Natural killer cell treated with Interleukin-12 subunit alpha and Interleukin-12 subunit beta and Interleukin-15 and Interleukin-18, amount 100 ng/mL, for 72 hours (primary cell): ENCODE measurements at regions not wholly inside any gene's neighbourhood (a gene's known extent, or its start where the extent isn't known, plus 50 kb on each side); places are given as distances from the start of the nearest gene placed in this dataset.
"Not testable (repeated sequence)": the region's sequence is repeated elsewhere in the genome, so short reads cannot be mapped to it uniquely, and the experiment has no call there.

ENCODE experiments used
- ATAC-seq, 2 donors: fragments of 150-1000 bp; cut with Tn5 transposase in 1 of 2; sonication (Bioruptor Pico), chemical (Tn5 transposase) in 1 of 2; 2 replicates each; pipeline ENCODE4 v1.10.0; 2021
- DNase-seq: peaks from one replicate; pipeline ENCODE4 v3.0.0; 2022; ENCODE audit warnings: low spot score
- H3K27ac Mint-ChIP-seq, 2 donors: 1 replicate in 1 of 2; 2 replicates in 1 of 2; pipeline ENCODE4 v1.8.0; 2022; ENCODE audit warnings: mixed read lengths in 2 of 2, mild to moderate bottlenecking in 1 of 2, moderate library complexity in 1 of 2
- H3K27me3 Mint-ChIP-seq, 2 donors: 1 replicate in 1 of 2; 2 replicates in 1 of 2; pipeline ENCODE4 v1.8.0; 2022; ENCODE audit warnings: mixed read lengths in 2 of 2
- H3K36me3 Mint-ChIP-seq: one replicate; pipeline ENCODE4 v1.8.0; 2022; ENCODE audit warnings: mixed read lengths
- H3K4me1 Mint-ChIP-seq, 2 donors: 1 replicate in 1 of 2; 2 replicates in 1 of 2; pipeline ENCODE4 v1.8.0; 2022; ENCODE audit warnings: low read depth in 2 of 2, mixed read lengths in 2 of 2, mild to moderate bottlenecking in 1 of 2
- H3K4me3 Mint-ChIP-seq: one replicate; pipeline ENCODE4 v1.8.0; 2022; ENCODE audit warnings: mixed read lengths
- H3K9me3 Mint-ChIP-seq: 2 replicates; pipeline ENCODE4 v1.8.0; 2022; ENCODE audit warnings: mixed read lengths

GRCh38 chr4:129988957-129989356, 893.0 kb downstream of the C4orf33 start:
- Mint-ChIP-seq H3K4me1 (no peaks in the 10 kb centered on the region), H3K9me3 (peaks cover 10% of the 10 kb centered on the region), H3K4me3 (no peak overlapping the region), H3K27me3 (no peaks in the 10 kb centered on the region), H3K27ac (no peak overlapping the region), H3K36me3 (no peaks in the 10 kb centered on the region)
- DNase-seq (no peak), ATAC-seq (no peak)

DNA sequence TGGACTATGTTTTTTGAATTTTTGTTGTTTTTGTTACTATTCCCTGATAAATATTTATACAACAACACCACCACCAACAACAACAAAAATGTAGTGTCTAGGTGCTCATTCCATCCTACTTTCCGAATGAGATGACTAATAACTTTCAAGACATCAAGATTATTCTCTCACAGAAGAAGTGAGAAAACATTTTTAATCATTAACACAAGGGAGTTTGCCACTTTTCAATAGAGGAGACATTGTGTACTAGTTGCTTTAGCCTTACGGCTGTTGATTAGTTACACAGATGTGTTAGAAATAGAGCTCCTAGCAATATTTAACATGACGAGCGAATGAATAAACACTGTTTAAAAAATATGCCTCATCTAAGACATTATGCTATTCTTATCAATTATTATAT, 898.8 kb downstream of the C4orf33 start:
- Mint-ChIP-seq H3K27me3 (no peaks in the 10 kb centered on the region), H3K27ac (no peak overlapping the region), H3K36me3 (no peaks in the 10 kb centered on the region), H3K9me3 (peaks cover 6% of the 10 kb centered on the region), H3K4me1 (no peaks in the 10 kb centered on the region), H3K4me3 (no peak overlapping the region)
- DNase-seq (no peak), ATAC-seq (no peak)

- DNase-seq (no peak), ATAC-seq (no peak)
- Mint-ChIP-seq H3K36me3 (no peaks in the 10 kb centered on the region), H3K4me1 (no peaks in the 10 kb centered on the region), H3K9me3 (peaks cover 17% of the 10 kb centered on the region), H3K4me3 (no peak overlapping the region), H3K27me3 (no peaks in the 10 kb centered on the region), H3K27ac (no peak overlapping the region)
These were observed 902.6 kb downstream of the C4orf33 start for GRCh38 chr4:129998436-129999150.

DNA sequence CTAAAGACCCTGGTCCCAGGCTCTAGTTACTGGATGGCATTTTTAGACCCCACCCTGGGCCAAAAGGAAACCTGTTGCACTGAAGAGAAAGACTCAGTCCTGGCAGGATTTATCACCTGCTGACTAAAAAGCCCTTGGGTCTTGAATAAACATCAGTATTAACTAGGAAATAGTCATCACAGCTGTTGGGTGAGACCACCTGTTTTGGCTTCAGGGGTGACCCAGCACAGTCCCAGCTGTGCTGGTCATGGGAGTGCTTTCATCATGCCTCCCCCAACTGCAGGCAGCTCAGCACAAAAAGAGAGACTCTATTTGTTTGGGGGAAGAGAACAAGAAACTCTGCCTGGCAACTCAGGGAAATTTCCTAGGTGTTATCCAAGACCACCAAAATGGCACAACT, 903.2 kb downstream of the C4orf33 start:
- Mint-ChIP-seq H3K27ac (no peak overlapping the region), H3K4me3 (no peak overlapping the region), H3K4me1 (no peaks in the 10 kb centered on the region), H3K36me3 (no peaks in the 10 kb centered on the region), H3K9me3 (peaks cover 17% of the 10 kb centered on the region), H3K27me3 (no peaks in the 10 kb centered on the region)
- ATAC-seq: no peak
- no peak for DNase-seq

DNA sequence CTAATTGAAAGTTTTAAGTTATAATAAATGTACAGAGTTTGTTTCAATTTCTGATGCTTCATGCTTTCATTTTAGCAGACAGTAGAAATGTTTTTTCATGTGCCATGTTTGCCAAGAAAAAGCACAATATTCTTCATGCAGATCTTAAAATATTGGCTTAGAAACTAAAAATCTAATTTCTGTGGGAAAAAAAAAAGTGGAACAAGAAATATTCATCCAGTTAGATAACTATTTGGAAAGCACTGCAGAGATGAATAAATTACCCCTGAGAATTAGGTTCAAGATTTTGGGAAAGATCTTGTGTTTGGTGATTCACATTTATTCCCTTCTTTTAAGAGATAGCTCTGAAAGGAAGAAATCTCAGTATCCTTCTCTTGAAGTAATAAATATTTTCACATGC, 912.5 kb downstream of the C4orf33 start:
- Mint-ChIP-seq H3K4me1 (no peaks in the 10 kb centered on the region), H3K27me3 (no peaks in the 10 kb centered on the region), H3K4me3 (no peak overlapping the region), H3K9me3 (no peaks in the 10 kb centered on the region), H3K27ac (no peak overlapping the region), H3K36me3 (no peaks in the 10 kb centered on the region)
- DNase-seq (no peak), ATAC-seq (no peak)

DNA sequence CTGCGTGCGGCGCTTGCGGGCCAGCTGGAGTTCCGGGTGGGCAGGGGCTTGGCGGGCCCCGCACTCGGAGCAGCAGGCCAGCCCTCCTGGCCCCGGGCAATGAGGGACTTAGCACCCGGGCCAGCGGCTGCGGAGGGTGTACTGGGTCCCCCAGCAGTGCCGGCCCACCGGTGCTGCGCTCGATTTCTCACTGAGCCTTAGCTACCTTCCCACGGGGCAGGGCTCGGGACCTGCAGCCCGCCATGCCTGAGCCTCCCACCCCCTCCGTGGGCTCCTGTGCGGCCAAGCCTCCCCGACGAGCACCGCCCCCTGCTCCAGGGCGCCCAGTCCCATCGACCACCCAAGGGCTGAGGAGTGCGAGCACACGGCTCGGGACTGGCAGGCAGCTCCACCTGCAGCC, 916.9 kb downstream of the C4orf33 start:
- not testable (repeated sequence) for ATAC-seq

GRCh38 chr4:130021706-130022105, 925.8 kb downstream of the C4orf33 start:
- Mint-ChIP-seq H3K36me3 (no peaks in the 10 kb centered on the region), H3K4me1 (no peaks in the 10 kb centered on the region), H3K27ac (no peak overlapping the region)

More for the DNA sequence above, 916.9 kb downstream of the C4orf33 start:
- not testable (repeated sequence) for H3K9me3 Mint-ChIP-seq, H3K4me1 Mint-ChIP-seq, DNase-seq, H3K36me3 Mint-ChIP-seq, H3K27ac Mint-ChIP-seq, H3K27me3 Mint-ChIP-seq, H3K4me3 Mint-ChIP-seq

GRCh38 chr4:130023088-130023487, 927.1 kb downstream of the C4orf33 start:
- no peaks in the 10 kb centered on the region for H3K9me3 Mint-ChIP-seq
- no peak overlapping the region for H3K4me3 Mint-ChIP-seq
- DNase-seq: no peak
- ATAC-seq: no peak
- no peaks in the 10 kb centered on the region for H3K36me3 Mint-ChIP-seq
- H3K27me3 Mint-ChIP-seq: no peaks in the 10 kb centered on the region
- H3K4me1 Mint-ChIP-seq: no peaks in the 10 kb centered on the region
- no peak overlapping the region for H3K27ac Mint-ChIP-seq

More at GRCh38 chr4:130021706-130022105, 925.8 kb downstream of the C4orf33 start:
- no peak for DNase-seq
- Mint-ChIP-seq H3K9me3 (no peaks in the 10 kb centered on the region), H3K27me3 (no peaks in the 10 kb centered on the region), H3K4me3 (no peak overlapping the region)
- ATAC-seq: no peak

GRCh38 chr4:130025701-130026100, 929.7 kb downstream of the C4orf33 start:
- DNase-seq (no peak), ATAC-seq (no peak)
- Mint-ChIP-seq H3K36me3 (no peaks in the 10 kb centered on the region), H3K27ac (no peak overlapping the region), H3K4me3 (no peak overlapping the region), H3K9me3 (no peaks in the 10 kb centered on the region), H3K4me1 (no peaks in the 10 kb centered on the region), H3K27me3 (no peaks in the 10 kb centered on the region)

GRCh38 chr4:130026185-130026584, 930.2 kb downstream of the C4orf33 start:
- no peak for ATAC-seq
- Mint-ChIP-seq H3K27ac (no peak overlapping the region), H3K27me3 (no peaks in the 10 kb centered on the region), H3K36me3 (no peaks in the 10 kb centered on the region), H3K4me3 (no peak overlapping the region), H3K4me1 (no peaks in the 10 kb centered on the region), H3K9me3 (no peaks in the 10 kb centered on the region)
- no peak for DNase-seq

GRCh38 chr4:130027973-130028372, 932.0 kb downstream of the C4orf33 start:
- ATAC-seq (no peak), DNase-seq (no peak)
- H3K27me3 Mint-ChIP-seq: no peaks in the 10 kb centered on the region
- peaks cover 3% of the 10 kb centered on the region for H3K9me3 Mint-ChIP-seq
- no peaks in the 10 kb centered on the region for H3K4me1 Mint-ChIP-seq
- no peak overlapping the region for H3K4me3 Mint-ChIP-seq
- no peak overlapping the region for H3K27ac Mint-ChIP-seq
- no peaks in the 10 kb centered on the region for H3K36me3 Mint-ChIP-seq

DNA sequence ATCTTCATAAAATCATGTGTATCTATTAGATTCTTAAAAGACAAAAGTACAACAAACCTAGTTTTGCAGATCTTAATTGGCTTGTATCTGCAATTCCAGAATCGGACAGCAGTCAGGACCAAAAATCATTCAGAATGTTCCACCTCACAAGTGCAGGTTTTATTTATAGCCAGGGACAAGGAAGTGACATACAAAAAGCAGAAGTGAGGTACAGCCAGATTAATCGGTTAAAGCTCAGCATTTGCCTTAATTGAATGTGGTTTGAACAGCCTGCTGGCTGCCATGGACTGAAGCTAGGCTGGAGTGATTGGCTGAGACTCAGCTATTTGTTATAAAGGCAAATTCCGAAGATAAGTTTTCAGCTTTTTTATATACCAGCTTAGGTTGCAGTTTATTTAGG, 932.6 kb downstream of the C4orf33 start:
- no peaks in the 10 kb centered on the region for H3K36me3 Mint-ChIP-seq
- no peak overlapping the region for H3K27ac Mint-ChIP-seq
- H3K4me1 Mint-ChIP-seq: no peaks in the 10 kb centered on the region
- DNase-seq: no peak
- no peak overlapping the region for H3K4me3 Mint-ChIP-seq
- no peaks in the 10 kb centered on the region for H3K27me3 Mint-ChIP-seq
- peaks cover 6% of the 10 kb centered on the region for H3K9me3 Mint-ChIP-seq
- no peak for ATAC-seq

GRCh38 chr4:130029442-130029841, 933.5 kb downstream of the C4orf33 start:
- H3K4me1 Mint-ChIP-seq: no peaks in the 10 kb centered on the region
- no peak for DNase-seq
- no peak overlapping the region for H3K27ac Mint-ChIP-seq
- no peaks in the 10 kb centered on the region for H3K27me3 Mint-ChIP-seq
- H3K4me3 Mint-ChIP-seq: no peak overlapping the region
- no peak for ATAC-seq
- H3K36me3 Mint-ChIP-seq: no peaks in the 10 kb centered on the region
- peaks cover 6% of the 10 kb centered on the region for H3K9me3 Mint-ChIP-seq

GRCh38 chr4:130031858-130032257, 935.9 kb downstream of the C4orf33 start:
- no peaks in the 10 kb centered on the region for H3K36me3 Mint-ChIP-seq
- DNase-seq (no peak), ATAC-seq (no peak)
- no peak overlapping the region for H3K27ac Mint-ChIP-seq
- peaks cover 6% of the 10 kb centered on the region for H3K9me3 Mint-ChIP-seq
- no peaks in the 10 kb centered on the region for H3K27me3 Mint-ChIP-seq
- H3K4me1 Mint-ChIP-seq: no peaks in the 10 kb centered on the region
- no peak overlapping the region for H3K4me3 Mint-ChIP-seq

DNA sequence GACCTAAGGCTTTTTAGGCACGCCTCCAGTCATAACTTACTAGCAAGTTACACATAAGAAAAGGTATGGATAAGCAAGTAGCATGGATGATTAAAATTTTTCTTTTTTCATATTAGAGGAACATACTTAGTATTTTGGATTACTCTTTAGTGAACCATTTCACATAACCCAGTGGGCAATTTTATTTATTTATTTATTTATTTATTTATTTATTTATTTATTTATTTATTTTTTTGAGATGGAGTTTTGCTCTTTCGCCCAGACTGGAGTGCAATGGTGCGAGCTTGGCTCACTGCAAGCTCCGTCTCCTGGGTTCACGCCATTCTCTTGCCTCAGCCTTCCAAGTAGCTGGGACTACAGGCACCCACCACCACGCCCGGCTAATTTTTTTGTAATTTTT, 937.7 kb downstream of the C4orf33 start:
- not testable (repeated sequence) for H3K36me3 Mint-ChIP-seq, H3K27me3 Mint-ChIP-seq, H3K4me1 Mint-ChIP-seq, H3K27ac Mint-ChIP-seq, ATAC-seq, DNase-seq, H3K4me3 Mint-ChIP-seq
- peaks cover 13% of the 10 kb centered on the region for H3K9me3 Mint-ChIP-seq
